K562 (cell line): ENCODE measurements at regions not wholly inside any gene's neighbourhood (a gene's known extent, or its start where the extent isn't known, plus 50 kb on each side); places are given as distances from the start of the nearest gene placed in this dataset.

Experiments
- ATAC-seq: fragments of 200-7000 bp; cut with Tn5 transposase; 3 replicates; pipeline ENCODE4 v1.9.1; 2020; ENCODE audit warnings: moderate library complexity
- BruUV-seq: library from RNA; stranded (reverse); fragments of 400-500 nt; replicated peaks from 2 replicates; lab custom pipeline; 2021; lab: Mats Ljungman, UMichigan
- CTCF ChIA-PET: fragments of 300-600 bp; formaldehyde crosslinking; extraction: SDS; loops from one replicate; lab custom pipeline; 2021; ENCODE audit warnings: low intra/inter-chr PET ratio; lab: Yijun Ruan, JAX
- POLR2A ChIA-PET: fragments of 300-600, 350-650 bp; sonication (Branson Sonifier 250); formaldehyde crosslinking; extraction: SDS; loops from one replicate; lab custom pipeline; 2021; ENCODE audit warnings: antibody characterized with exemption, inconsistent platforms; lab: Yijun Ruan, JAX
- DNase-seq, 4 experiments: peaks; one replicate each; pipeline versions ENCODE4 v3.0.0 to v3.0.0-alpha.2; 2011 to 2018; ENCODE audit warnings: low spot score in 3 of 4, mixed read lengths in 3 of 4; ENCODE audit errors: extremely low read depth in 1 of 4
- FAIRE-seq: peaks from 2 replicates; lab custom pipeline; 2011; peaks lifted over from hg19 to GRCh38; lab: Jason Lieb, UNC
- H2AFZ ChIP-seq: 2 replicates; pipeline ENCODE4 v1.6.0; 2011; ENCODE audit warnings: low read depth, low read length, control low read depth, inconsistent platforms
- H3K27ac ChIP-seq: fragments of 200-600 bp; 3 replicates; pipeline ENCODE4 v1.8.0; 2011; ENCODE audit warnings: low read depth, mild to moderate bottlenecking, control low read depth, inconsistent platforms, low read length, moderate library complexity, mixed read lengths; ENCODE audit errors: extremely low read depth
- H3K27me3 ChIP-seq, 2 experiments: fragments of 300-600 bp in 1 of 2; 2 replicates in 1 of 2; 3 replicates in 1 of 2; pipeline versions ENCODE4 v1.6.0 to v1.8.0; 2011; ENCODE audit warnings: inconsistent platforms in 2 of 2, low read length in 2 of 2, mild to moderate bottlenecking in 1 of 2, mixed read lengths in 1 of 2, moderate library complexity in 1 of 2; ENCODE audit not compliant: control insufficient read depth in 2 of 2, insufficient read depth in 2 of 2
- H3K36me3 ChIP-seq: fragments of 300-600 bp; 3 replicates; pipeline ENCODE4 v1.8.0; 2011; ENCODE audit warnings: mild to moderate bottlenecking, low read length, inconsistent platforms; ENCODE audit not compliant: control insufficient read depth, insufficient read depth
- H3K4me1 ChIP-seq, 2 experiments: fragments of 200-600 bp in 1 of 2; replicated peaks in 1 of 2; 2 replicates in 1 of 2; 3 replicates in 1 of 2; pipeline versions ENCODE4 v1.5.1 to v1.8.0; 2011; ENCODE audit warnings: inconsistent platforms in 2 of 2, low read length in 2 of 2, mild to moderate bottlenecking in 1 of 2, mixed read lengths in 1 of 2, moderate library complexity in 1 of 2; ENCODE audit not compliant: control insufficient read depth in 2 of 2, insufficient read depth in 2 of 2
- H3K4me2 ChIP-seq: 2 replicates; pipeline ENCODE4 v1.6.1; 2011; ENCODE audit warnings: low read length, control low read depth, inconsistent platforms, mixed read lengths; ENCODE audit not compliant: insufficient read depth
- H3K4me3 ChIP-seq: fragments of 200-600 bp; sonication (generic), shearing (Covaris generic); 2 replicates; pipeline ENCODE4 v1.5.1; 2016; ENCODE audit warnings: control low read depth, inconsistent platforms
- H3K79me2 ChIP-seq: fragments of 200-600 bp; 3 replicates; pipeline ENCODE4 v1.8.0; 2011; ENCODE audit warnings: low read length, inconsistent platforms; ENCODE audit not compliant: control insufficient read depth, insufficient read depth
- H3K9ac ChIP-seq, 2 experiments: 2 replicates each; pipeline versions ENCODE4 v1.6.0 to v1.6.1; 2011; ENCODE audit warnings: low read depth in 2 of 2, low read length in 2 of 2, control low read depth in 1 of 2, inconsistent platforms in 1 of 2, mild to moderate bottlenecking in 1 of 2, mixed read lengths in 1 of 2; ENCODE audit not compliant: insufficient read depth in 1 of 2
- H3K9me1 ChIP-seq: one replicate; pipeline ENCODE4 v1.6.0; 2011; ENCODE audit warnings: inconsistent platforms, mild to moderate bottlenecking, low read length, moderate library complexity; ENCODE audit not compliant: control insufficient read depth, insufficient read depth
- H3K9me3 ChIP-seq: replicated peaks from 2 replicates; pipeline ENCODE4 v1.5.1; 2011; ENCODE audit warnings: low read depth, low read length, inconsistent platforms; ENCODE audit not compliant: control insufficient read depth, insufficient read depth
- H4K20me1 ChIP-seq: replicated peaks from 2 replicates; pipeline ENCODE4 v1.6.1; 2011; ENCODE audit warnings: low read length, inconsistent platforms, mixed read lengths; ENCODE audit not compliant: control insufficient read depth, insufficient read depth
- BCOR ChIP-seq: fragments of 450-650 bp; IDR thresholded peaks from 2 replicates; pipeline ENCODE4 v1.6.1; 2016
- BRD4 ChIP-seq: fragments of 200-600 bp; sonication (generic); IDR thresholded peaks from 2 replicates; pipeline ENCODE4 v1.6.1; 2017; ENCODE audit warnings: inconsistent platforms
- HMG20A ChIP-seq: fragments of 450-650 bp; formaldehyde crosslinking; conservative IDR thresholded peaks from 2 replicates; pipeline ENCODE4 v1.4.0; 2020; ENCODE audit warnings: mild to moderate bottlenecking, mixed read lengths
- KDM2B ChIP-seq: fragments of 250-450 bp; sonication (Bioruptor Pico); IDR thresholded peaks from 2 replicates; pipeline ENCODE4 v1.8.0; 2021; ENCODE audit warnings: mild to moderate bottlenecking, moderate library complexity
- KLF16 ChIP-seq: IDR thresholded peaks from 2 replicates; pipeline ENCODE4 v1.6.1; 2016; ENCODE audit warnings: antibody characterized with exemption
- KLF6 ChIP-seq: fragments of 250-450 bp; sonication (Bioruptor Pico); IDR thresholded peaks from 2 replicates; pipeline ENCODE4 v1.4.0; 2020; ENCODE audit warnings: mild to moderate bottlenecking, moderate library complexity, borderline replicate concordance
- MBD1 ChIP-seq: fragments of 250-450 bp; sonication (Bioruptor Pico); IDR thresholded peaks from 2 replicates; pipeline ENCODE4 v1.8.0; 2022; ENCODE audit warnings: inconsistent platforms
- MLX ChIP-seq, 2 experiments: fragments of 450-650 bp in 1 of 2; sonication (generic) in 1 of 2; formaldehyde crosslinking; conservative IDR thresholded peaks; 2 replicates each; pipeline versions ENCODE4 v1.4.0 to v1.8.1; 2020 to 2022; ENCODE audit warnings: mild to moderate bottlenecking in 1 of 2, missing genetic modification reagents in 1 of 2
- NONO ChIP-seq, 2 experiments: fragments of 200-400 bp in 1 of 2; fragments of 450-650 bp in 1 of 2; formaldehyde crosslinking in 1 of 2; IDR thresholded peaks; 2 replicates each; pipeline ENCODE4 v1.6.1; 2017; ENCODE audit warnings: low read depth in 2 of 2, mild to moderate bottlenecking in 2 of 2, moderate library complexity in 2 of 2, low read length in 1 of 2
- SREBF2 ChIP-seq: sonication (generic); formaldehyde crosslinking; IDR thresholded peaks from 2 replicates; pipeline ENCODE4 v1.4.0; 2020; ENCODE audit warnings: mild to moderate bottlenecking, missing genetic modification reagents
- TAF7 ChIP-seq: fragments of 450-650 bp; IDR thresholded peaks from 2 replicates; pipeline ENCODE4 v1.6.1; 2016; ENCODE audit warnings: missing genetic modification characterization, missing compliant biosample characterization
- ZEB2 ChIP-seq: fragments of 450-650 bp; IDR thresholded peaks from 2 replicates; pipeline ENCODE4 v1.6.1; 2016
- ZNF134 ChIP-seq: fragments of 250-450 bp; sonication (Bioruptor Pico); conservative IDR thresholded peaks from 2 replicates; pipeline ENCODE4 v1.4.0; 2020
- WGBS: fragments of 100-300 bp; shearing (Covaris generic); methylation state at CpG from one replicate; pipeline ENCODE4 v1.1.6; 2016; ENCODE audit warnings: low coverage, mixed read lengths; ENCODE audit not compliant: insufficient coverage; ENCODE audit errors: missing lambda C conversion rate; 5-methylcytosine and 5-hydroxymethylcytosine counted together
- in situ Hi-C: fragments of 300-500 bp; cut with MboI; formaldehyde crosslinking; loops from 4 replicates; pipeline ENCODE4 v1.15.0; 2018; ENCODE audit warnings: inconsistent platforms, mixed read lengths
- intact Hi-C: fragments of 100-400 bp; cut with micrococcal nuclease; formaldehyde crosslinking; loops from 2 replicates; pipeline ENCODE4 v1.14.2; 2022
- TF ChIP-seq, protein P1 (sequence below): fragments of 250-450 bp; sonication (Bioruptor Pico); IDR thresholded peaks from 2 replicates; pipeline ENCODE4 v1.9.0; 2021; ENCODE audit warnings: mild to moderate bottlenecking, inconsistent platforms

DNA sequence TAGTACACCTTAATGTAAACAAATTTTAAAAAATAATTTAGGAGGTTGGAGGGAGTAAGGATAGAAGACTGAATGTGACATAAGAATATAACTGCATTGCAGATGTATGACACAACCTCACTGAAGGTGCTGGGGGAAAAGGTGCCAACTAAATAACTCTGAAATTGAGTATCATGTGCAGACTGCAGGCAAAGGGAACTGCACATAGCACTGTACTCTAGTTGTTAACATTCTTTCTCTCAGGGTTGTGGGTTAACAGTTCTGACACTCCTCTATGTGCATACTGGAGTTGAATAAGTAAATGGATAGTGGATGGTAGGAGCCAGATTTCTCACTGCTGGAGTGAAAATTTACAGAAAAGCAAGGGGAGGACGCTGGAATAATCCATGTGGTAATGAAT lies 451.9 kb upstream of the CDH4 start:
- Histone ChIP-seq H3K79me2 (no peaks in the 10 kb centered on the region), H3K4me2 (no peak overlapping the region), H3K27me3 (no peaks in the 10 kb centered on the region), H3K36me3 (no peaks in the 10 kb centered on the region), H3K9me3 (no peaks in the 10 kb centered on the region)
- BruUV-seq, result no TSS peak
- DNase-seq, result no peak
- intact Hi-C loops, result no loop called here
- POLR2A ChIA-PET, result no interaction called here
- WGBS, result 0% methylated on average over 1 of the region's 1 CpG
- ATAC-seq, result no peak
- no peak for TF ChIP-seq ZNF134 (CRISPR knock-in tag)
- TF ChIP-seq KLF16, result no peak
- TF ChIP-seq TAF7 (tag), result no peak
- TF ChIP-seq SREBF2 (CRISPR knock-in tag), result no peak
- no peak for TF ChIP-seq KDM2B
- no peak for TF ChIP-seq KLF6
- TF ChIP-seq, all 486 proteins: peak for 0
- no peak overlapping the region for H2AFZ ChIP-seq
- CTCF ChIA-PET, result no interaction called here
- H3K4me1 ChIP-seq, result no peaks in the 10 kb centered on the region
- H3K27ac ChIP-seq, result no peak overlapping the region
- no peak overlapping the region for H3K4me3 ChIP-seq
- FAIRE-seq, result no peak
- no peak overlapping the region for H3K9ac ChIP-seq
- H3K9me1 ChIP-seq, result no peaks in the 10 kb centered on the region
- in situ Hi-C loops, result no loop called here
- H4K20me1 ChIP-seq, result no peaks in the 10 kb centered on the region

GRCh38 chr20:60802676-60803075 lies 449.4 kb upstream of the CDH4 start:
- no peak overlapping the region for H2AFZ ChIP-seq
- intact Hi-C loops, result no loop called here
- no peak overlapping the region for H3K9ac ChIP-seq
- no peaks in the 10 kb centered on the region for H3K79me2 ChIP-seq
- FAIRE-seq (no peak), DNase-seq (no peak), ATAC-seq (no peak)
- H3K4me2 ChIP-seq, result no peak overlapping the region
- H3K9me1 ChIP-seq, result no peaks in the 10 kb centered on the region
- POLR2A ChIA-PET, result no interaction called here
- H4K20me1 ChIP-seq, result no peaks in the 10 kb centered on the region
- H3K27ac ChIP-seq, result no peak overlapping the region
- 1% methylated on average over 5 of the region's 5 CpGs for WGBS
- no peaks in the 10 kb centered on the region for H3K9me3 ChIP-seq
- CTCF ChIA-PET, result no interaction called here
- no peaks in the 10 kb centered on the region for H3K4me1 ChIP-seq
- no peaks in the 10 kb centered on the region for H3K36me3 ChIP-seq
- no TSS peak for BruUV-seq
- no peak overlapping the region for H3K4me3 ChIP-seq
- in situ Hi-C loops, result no loop called here
- H3K27me3 ChIP-seq, result peaks cover under 1 to 2% of the 10 kb centered on the region in 2 experiments; a peak in 1 of 5 replicates
- TF ChIP-seq NONO (IDR thresholded peaks at IDR 0.05; ENCODE audit: low read depth in 2 of 2, low read length in 1 of 2), result no peak
- TF ChIP-seq BRD4, result no peak
- TF ChIP-seq, protein P1, sequence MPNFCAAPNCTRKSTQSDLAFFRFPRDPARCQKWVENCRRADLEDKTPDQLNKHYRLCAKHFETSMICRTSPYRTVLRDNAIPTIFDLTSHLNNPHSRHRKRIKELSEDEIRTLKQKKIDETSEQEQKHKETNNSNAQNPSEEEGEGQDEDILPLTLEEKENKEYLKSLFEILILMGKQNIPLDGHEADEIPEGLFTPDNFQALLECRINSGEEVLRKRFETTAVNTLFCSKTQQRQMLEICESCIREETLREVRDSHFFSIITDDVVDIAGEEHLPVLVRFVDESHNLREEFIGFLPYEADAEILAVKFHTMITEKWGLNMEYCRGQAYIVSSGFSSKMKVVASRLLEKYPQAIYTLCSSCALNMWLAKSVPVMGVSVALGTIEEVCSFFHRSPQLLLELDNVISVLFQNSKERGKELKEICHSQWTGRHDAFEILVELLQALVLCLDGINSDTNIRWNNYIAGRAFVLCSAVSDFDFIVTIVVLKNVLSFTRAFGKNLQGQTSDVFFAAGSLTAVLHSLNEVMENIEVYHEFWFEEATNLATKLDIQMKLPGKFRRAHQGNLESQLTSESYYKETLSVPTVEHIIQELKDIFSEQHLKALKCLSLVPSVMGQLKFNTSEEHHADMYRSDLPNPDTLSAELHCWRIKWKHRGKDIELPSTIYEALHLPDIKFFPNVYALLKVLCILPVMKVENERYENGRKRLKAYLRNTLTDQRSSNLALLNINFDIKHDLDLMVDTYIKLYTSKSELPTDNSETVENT (CRISPR knock-in tag), result no peak
- no peak for TF ChIP-seq ZEB2
- no peak for TF ChIP-seq MBD1
- no peak for TF ChIP-seq HMG20A (CRISPR knock-in tag)
- TF ChIP-seq BCOR, result no peak
- TF ChIP-seq MLX (CRISPR knock-in tag; conservative IDR thresholded peaks at IDR 0.05), result no peak
